Epithelial cell of proximal tubule (primary cell): ENCODE measurements at regions not wholly inside any gene's neighbourhood (a gene's known extent, or its start where the extent isn't known, plus 50 kb on each side); places are given as distances from the start of the nearest gene placed in this dataset.

Experiments used
- DNase-seq: peaks from one replicate; pipeline ENCODE4 v3.0.0-alpha.2; 2011; ENCODE audit warnings: low read depth
- H3K4me3 ChIP-seq: 2 replicates; pipeline ENCODE4 v1.5.1; 2011; ENCODE audit warnings: low read depth, mild to moderate bottlenecking, low read length
- TF ChIP-seq, protein P1 (sequence below): conservative IDR thresholded peaks from 2 replicates; pipeline ENCODE4 v1.5.1; 2012; ENCODE audit warnings: low read depth, mild to moderate bottlenecking, low read length

GRCh38 chr13:83984793-83985192 is 102.5 kb upstream of the SLITRK1 start:
- H3K4me3 ChIP-seq = no peak overlapping the region
- TF ChIP-seq, protein P1, sequence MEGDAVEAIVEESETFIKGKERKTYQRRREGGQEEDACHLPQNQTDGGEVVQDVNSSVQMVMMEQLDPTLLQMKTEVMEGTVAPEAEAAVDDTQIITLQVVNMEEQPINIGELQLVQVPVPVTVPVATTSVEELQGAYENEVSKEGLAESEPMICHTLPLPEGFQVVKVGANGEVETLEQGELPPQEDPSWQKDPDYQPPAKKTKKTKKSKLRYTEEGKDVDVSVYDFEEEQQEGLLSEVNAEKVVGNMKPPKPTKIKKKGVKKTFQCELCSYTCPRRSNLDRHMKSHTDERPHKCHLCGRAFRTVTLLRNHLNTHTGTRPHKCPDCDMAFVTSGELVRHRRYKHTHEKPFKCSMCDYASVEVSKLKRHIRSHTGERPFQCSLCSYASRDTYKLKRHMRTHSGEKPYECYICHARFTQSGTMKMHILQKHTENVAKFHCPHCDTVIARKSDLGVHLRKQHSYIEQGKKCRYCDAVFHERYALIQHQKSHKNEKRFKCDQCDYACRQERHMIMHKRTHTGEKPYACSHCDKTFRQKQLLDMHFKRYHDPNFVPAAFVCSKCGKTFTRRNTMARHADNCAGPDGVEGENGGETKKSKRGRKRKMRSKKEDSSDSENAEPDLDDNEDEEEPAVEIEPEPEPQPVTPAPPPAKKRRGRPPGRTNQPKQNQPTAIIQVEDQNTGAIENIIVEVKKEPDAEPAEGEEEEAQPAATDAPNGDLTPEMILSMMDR = no peak
- no peak for DNase-seq

DNA sequence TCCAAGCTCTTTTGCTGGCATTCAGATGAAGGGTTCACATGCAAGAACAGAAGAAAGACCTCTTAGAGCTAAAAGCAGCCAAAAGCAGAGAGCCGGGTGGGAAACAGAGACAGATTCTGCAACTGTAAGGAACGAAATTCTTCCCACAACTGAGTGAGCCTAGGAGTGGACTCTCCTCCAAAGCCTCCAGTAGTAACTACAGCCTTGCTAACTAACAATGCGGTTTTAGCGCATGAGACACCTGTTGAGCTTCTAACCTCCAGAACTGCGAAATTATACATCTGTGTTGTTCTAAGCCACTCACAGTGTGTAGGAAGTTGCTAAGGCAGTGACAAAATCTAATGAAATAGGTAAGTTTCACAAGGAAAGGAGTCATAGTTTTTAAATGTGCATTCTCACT is 98.1 kb upstream of the SLITRK1 start:
- H3K4me3 ChIP-seq = no peak overlapping the region
- TF ChIP-seq, protein P1 = no peak
- no peak for DNase-seq

- no peak for DNase-seq
- TF ChIP-seq, protein P1 = no peak
Measured at GRCh38 chr13:83975655-83976165, 93.4 kb upstream of the SLITRK1 start.

DNA sequence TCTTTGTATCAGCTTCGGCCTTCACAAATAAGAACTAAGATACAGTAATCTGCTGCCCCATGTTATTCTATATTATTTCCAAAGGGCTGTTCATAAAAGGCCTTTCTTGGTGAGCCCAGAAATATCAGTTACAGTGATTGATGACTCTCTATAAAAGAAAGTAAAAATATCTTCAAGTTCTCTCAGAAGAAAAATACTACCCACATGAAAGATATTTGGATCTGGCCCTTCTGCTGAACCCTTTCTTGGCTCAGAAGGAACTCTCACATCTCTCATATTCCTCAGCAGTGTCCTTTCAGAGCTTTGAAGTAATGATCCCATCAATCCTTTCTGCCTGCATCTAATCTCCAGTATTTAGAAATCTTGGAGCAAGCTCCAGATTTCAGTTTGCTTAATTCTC is 76.3 kb upstream of the SLITRK1 start:
- no peak overlapping the region for H3K4me3 ChIP-seq
- TF ChIP-seq, protein P1 = no peak
- no peak for DNase-seq

More at GRCh38 chr13:83975655-83976165, 93.4 kb upstream of the SLITRK1 start:
- H3K4me3 ChIP-seq = no peak overlapping the region

DNA sequence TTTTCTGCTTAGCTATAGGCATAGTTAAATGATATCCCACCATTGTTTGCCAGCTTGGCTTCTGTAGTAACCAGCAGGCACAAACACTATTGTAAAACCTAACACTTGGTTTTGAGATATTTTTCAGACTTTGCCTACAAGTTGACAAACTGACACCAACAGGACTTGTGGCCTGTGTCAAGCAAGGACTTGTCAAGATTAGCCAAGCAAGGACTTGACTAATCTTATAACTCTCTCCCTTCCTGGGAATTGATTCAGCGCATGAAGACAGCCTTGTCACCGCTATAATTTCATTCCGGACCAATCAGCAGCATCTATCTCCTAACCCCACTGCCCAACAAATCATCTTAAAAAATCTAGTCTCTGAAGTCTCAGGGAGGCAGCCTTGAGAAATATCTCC is 72.7 kb upstream of the SLITRK1 start:
- TF ChIP-seq, protein P1 = no peak
- DNase-seq = no peak
- H3K4me3 ChIP-seq = no peak overlapping the region

- no peak for DNase-seq
- H3K4me3 ChIP-seq = no peak overlapping the region
- TF ChIP-seq, protein P1 = no peak
Measured at GRCh38 chr13:83953916-83954315, 71.6 kb upstream of the SLITRK1 start.

DNA sequence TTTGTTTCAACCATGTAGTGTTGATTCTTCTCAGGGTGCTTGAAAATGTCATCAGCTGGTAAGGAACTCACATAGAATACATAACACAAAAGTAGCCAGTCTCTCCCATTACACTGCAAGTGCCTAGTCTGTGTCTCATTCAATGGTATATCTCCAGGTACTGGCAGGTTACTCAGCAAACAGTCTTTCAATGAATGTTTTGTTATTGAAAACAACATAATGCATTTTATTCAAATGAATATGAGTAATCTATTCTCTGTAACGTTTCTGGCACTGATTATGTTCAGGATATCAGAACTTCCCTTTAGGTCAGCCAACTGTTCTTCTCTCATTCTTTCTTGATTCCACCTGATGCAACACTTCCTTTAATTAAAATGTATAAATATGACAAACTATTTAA is 68.0 kb upstream of the SLITRK1 start:
- no peak for DNase-seq
- H3K4me3 ChIP-seq = no peak overlapping the region
- TF ChIP-seq, protein P1 = no peak
